ENCODE measurements at regions not wholly inside any gene's neighbourhood (a gene's known extent, or its start where the extent isn't known, plus 50 kb on each side); places are given as distances from the start of the nearest gene placed in this dataset.

- Mint-ChIP-seq H3K27me3 (ENCODE audit: insufficient read depth, unreplicated experiment) (no peaks in the 10 kb centered on the region), H3K27ac (ENCODE audit: unreplicated experiment) (no peak overlapping the region), H3K36me3 (ENCODE audit: insufficient read depth, unreplicated experiment) (no peaks in the 10 kb centered on the region), H3K4me1 (ENCODE audit: low read depth, unreplicated experiment) (no peaks in the 10 kb centered on the region), H3K9me3 (ENCODE audit: unreplicated experiment) (no peaks in the 10 kb centered on the region), H3K4me3 (ENCODE audit: unreplicated experiment) (no peak overlapping the region)
- intact Hi-C loops (cut with micrococcal nuclease; ENCODE audit: unreplicated experiment): no loop called here
- H3K9me3 ChIP-seq: no peaks in the 10 kb centered on the region
- ChIA-PET POLR2A (no interaction called here), CTCF (no interaction called here)
- H3K4me1 ChIP-seq: no peaks in the 10 kb centered on the region
- BruUV-seq (replicated peaks): no TSS peak
- no peaks in the 10 kb centered on the region for H3K36me3 ChIP-seq (ENCODE audit: control insufficient read depth, insufficient read depth, low read length)
- DNase-seq: no peak
- TF ChIP-seq CTCF (IDR thresholded peaks at IDR 0.05; ENCODE audit: insufficient read depth in 1 of 2, low read depth in 1 of 2, low read length in 1 of 2, severe bottlenecking in 1 of 2, unreplicated experiment in 1 of 2): no peak
- H3K4me3 ChIP-seq (ENCODE audit: low read depth, low read length): no peak overlapping the region
- H3K27me3 ChIP-seq (replicated peaks; ENCODE audit: control insufficient read depth, insufficient read depth, low read length): no peaks in the 10 kb centered on the region
Observed at GRCh38 chr5:16326137-16326536, 139.5 kb downstream of the ZNF622 start.

- CTCF ChIA-PET: no interaction called here
- Histone ChIP-seq H3K27me3 (replicated peaks; ENCODE audit: control insufficient read depth, insufficient read depth, low read length) (no peaks in the 10 kb centered on the region), H3K4me3 (ENCODE audit: low read depth, low read length) (no peak overlapping the region), H3K4me1 (no peaks in the 10 kb centered on the region), H3K36me3 (ENCODE audit: control insufficient read depth, insufficient read depth, low read length) (no peaks in the 10 kb centered on the region), H3K9me3 (no peaks in the 10 kb centered on the region)
- Mint-ChIP-seq H3K4me1 (ENCODE audit: low read depth, unreplicated experiment) (no peaks in the 10 kb centered on the region), H3K4me3 (ENCODE audit: unreplicated experiment) (no peak overlapping the region), H3K27me3 (ENCODE audit: insufficient read depth, unreplicated experiment) (no peaks in the 10 kb centered on the region), H3K9me3 (ENCODE audit: unreplicated experiment) (no peaks in the 10 kb centered on the region), H3K36me3 (ENCODE audit: insufficient read depth, unreplicated experiment) (no peaks in the 10 kb centered on the region), H3K27ac (ENCODE audit: unreplicated experiment) (no peak overlapping the region)
- DNase-seq: no peak
- no peak for TF ChIP-seq CTCF (IDR thresholded peaks at IDR 0.05; ENCODE audit: insufficient read depth in 1 of 2, low read depth in 1 of 2, low read length in 1 of 2, severe bottlenecking in 1 of 2, unreplicated experiment in 1 of 2)
- POLR2A ChIA-PET: no interaction called here
- BruUV-seq (replicated peaks): no TSS peak
- intact Hi-C loops (cut with micrococcal nuclease; ENCODE audit: unreplicated experiment): no loop called here
Observed at GRCh38 chr5:16321284-16321683, 141.7 kb upstream of the MARCHF11 start.

- Mint-ChIP-seq H3K4me3 (ENCODE audit: unreplicated experiment) (no peak overlapping the region), H3K27ac (ENCODE audit: unreplicated experiment) (no peak overlapping the region), H3K4me1 (ENCODE audit: low read depth, unreplicated experiment) (no peaks in the 10 kb centered on the region), H3K9me3 (ENCODE audit: unreplicated experiment) (no peaks in the 10 kb centered on the region), H3K36me3 (ENCODE audit: insufficient read depth, unreplicated experiment) (no peaks in the 10 kb centered on the region), H3K27me3 (ENCODE audit: insufficient read depth, unreplicated experiment) (no peaks in the 10 kb centered on the region)
- no peak overlapping the region for H3K4me3 ChIP-seq (ENCODE audit: low read depth, low read length)
- intact Hi-C loops (cut with micrococcal nuclease; ENCODE audit: unreplicated experiment): no loop called here
- ChIA-PET CTCF (no interaction called here), POLR2A (no interaction called here)
- no peaks in the 10 kb centered on the region for H3K9me3 ChIP-seq
- no peak for DNase-seq
- TF ChIP-seq CTCF (IDR thresholded peaks at IDR 0.05; ENCODE audit: insufficient read depth in 1 of 2, low read depth in 1 of 2, low read length in 1 of 2, severe bottlenecking in 1 of 2, unreplicated experiment in 1 of 2): no peak
- H3K36me3 ChIP-seq (ENCODE audit: control insufficient read depth, insufficient read depth, low read length): no peaks in the 10 kb centered on the region
- H3K27me3 ChIP-seq (replicated peaks; ENCODE audit: control insufficient read depth, insufficient read depth, low read length): no peaks in the 10 kb centered on the region
- no peaks in the 10 kb centered on the region for H3K4me1 ChIP-seq
- BruUV-seq (replicated peaks): no TSS peak
Observed at GRCh38 chr5:16315501-16315900, 135.9 kb upstream of the MARCHF11 start.
